HUES48 (cell line): ENCODE measurements at regions not wholly inside any gene's neighbourhood (a gene's known extent, or its start where the extent isn't known, plus 50 kb on each side); places are given as distances from the start of the nearest gene placed in this dataset.
"Not testable (repeated sequence)": the region's sequence is repeated elsewhere in the genome, so short reads cannot be mapped to it uniquely, and the experiment has no call there.

Experiments
- H3K27ac ChIP-seq: one replicate; pipeline ENCODE4 v1.7.0; 2013; ENCODE audit warnings: low read depth, low read length, inconsistent platforms
- H3K27me3 ChIP-seq: 2 replicates; pipeline ENCODE4 v1.6.1; 2013; ENCODE audit warnings: mild to moderate bottlenecking, low read length; ENCODE audit not compliant: control insufficient read depth, insufficient read depth
- H3K36me3 ChIP-seq: 2 replicates; pipeline ENCODE4 v1.6.1; 2013; ENCODE audit warnings: low read length; ENCODE audit not compliant: control insufficient read depth, insufficient read depth
- H3K4me1 ChIP-seq: 2 replicates; pipeline ENCODE4 v1.6.1; 2013; ENCODE audit warnings: mild to moderate bottlenecking, low read length; ENCODE audit not compliant: control insufficient read depth, insufficient read depth
- H3K4me3 ChIP-seq: 2 replicates; pipeline ENCODE4 v1.5.1; 2013; ENCODE audit warnings: mild to moderate bottlenecking, low read depth, low read length
- H3K9ac ChIP-seq: 2 replicates; pipeline ENCODE4 v1.6.1; 2013; ENCODE audit warnings: mild to moderate bottlenecking, low read depth, low read length, moderate library complexity
- H3K9me3 ChIP-seq: 2 replicates; pipeline ENCODE4 v1.6.1; 2013; ENCODE audit warnings: low read length; ENCODE audit not compliant: control insufficient read depth, insufficient read depth

GRCh38 chr5:159800131-159800840, 116.0 kb upstream of the ADRA1B start:
- H3K9me3 ChIP-seq, result no peaks in the 10 kb centered on the region
- H3K36me3 ChIP-seq, result no peaks in the 10 kb centered on the region
- no peak overlapping the region for H3K4me3 ChIP-seq

DNA sequence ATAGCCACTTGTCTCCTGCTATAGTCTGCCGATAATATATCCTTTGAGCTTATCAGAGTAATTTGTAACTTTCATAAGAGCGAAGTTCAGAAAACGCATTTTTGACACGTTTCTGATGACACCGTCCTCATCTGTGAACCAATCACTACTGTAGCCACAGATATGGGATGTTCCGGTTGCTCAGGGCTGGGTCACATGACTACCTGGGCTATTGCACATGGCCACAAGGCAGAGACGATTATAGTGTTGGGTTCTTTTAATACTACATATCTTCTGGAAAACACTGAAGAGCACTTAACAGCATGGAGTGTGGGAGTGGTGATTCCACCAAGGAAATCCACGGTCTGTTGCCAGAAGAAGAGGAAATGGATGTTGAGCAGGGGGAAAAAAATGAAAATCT, 115.0 kb upstream of the ADRA1B start:
- Histone ChIP-seq H3K36me3 (no peaks in the 10 kb centered on the region), H3K9me3 (0 out of 2 replicates have a peak, but pooled peaks cover 2% of the 10 kb centered on the region)

More at GRCh38 chr5:159800131-159800840, 116.0 kb upstream of the ADRA1B start:
- Histone ChIP-seq H3K27me3 (no peaks in the 10 kb centered on the region), H3K4me1 (no peaks in the 10 kb centered on the region), H3K27ac (no peak overlapping the region), H3K9ac (no peak overlapping the region)

DNA sequence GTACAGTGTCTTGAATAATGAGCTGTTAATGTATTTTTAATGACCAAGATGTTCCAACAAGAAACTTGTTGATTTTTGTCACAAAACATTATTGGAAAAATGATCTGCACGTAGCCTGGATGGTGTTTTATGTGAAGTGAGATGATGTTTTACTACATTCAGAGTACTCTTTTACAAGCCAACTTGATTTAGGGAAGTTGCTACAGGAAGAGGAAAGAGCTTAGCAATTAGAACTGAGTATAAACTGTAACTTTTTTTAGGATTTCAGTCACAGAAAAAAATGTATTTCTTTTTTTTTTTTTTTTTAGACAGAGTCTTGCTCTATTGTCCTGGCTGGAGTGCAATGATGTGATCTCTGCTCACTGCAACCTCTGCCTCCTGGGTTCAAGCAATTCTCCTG, 113.6 kb upstream of the ADRA1B start:
- no peak overlapping the region for H3K9ac ChIP-seq
- 0 out of 2 replicates have a peak, but pooled peaks cover 2% of the 10 kb centered on the region for H3K9me3 ChIP-seq
- H3K36me3 ChIP-seq, result no peaks in the 10 kb centered on the region
- no peak overlapping the region for H3K27ac ChIP-seq
- no peaks in the 10 kb centered on the region for H3K4me1 ChIP-seq
- H3K27me3 ChIP-seq, result no peaks in the 10 kb centered on the region
- H3K4me3 ChIP-seq, result no peak overlapping the region

More for the DNA sequence above, 115.0 kb upstream of the ADRA1B start:
- Histone ChIP-seq H3K9ac (no peak overlapping the region), H3K27ac (no peak overlapping the region), H3K4me1 (no peaks in the 10 kb centered on the region), H3K4me3 (no peak overlapping the region), H3K27me3 (no peaks in the 10 kb centered on the region)

DNA sequence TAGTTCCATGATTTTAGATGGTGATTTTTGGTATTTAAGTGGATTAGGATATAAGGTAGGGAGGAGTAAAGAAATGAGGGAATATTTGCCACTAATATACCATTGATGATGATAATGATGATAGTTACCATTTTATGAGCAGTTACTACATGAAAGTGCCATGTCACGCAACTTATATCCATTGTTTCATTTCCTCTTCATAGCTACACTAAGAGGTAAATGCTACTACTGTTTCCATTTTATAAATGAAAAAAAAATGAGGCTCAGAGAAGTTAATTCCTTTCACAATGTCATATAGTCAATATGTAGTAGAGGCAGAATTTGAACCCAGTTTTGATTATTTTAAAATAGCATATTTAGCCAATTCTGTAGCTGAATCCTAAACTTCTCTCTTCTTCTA, 112.2 kb upstream of the ADRA1B start:
- Histone ChIP-seq H3K9me3 (0 out of 2 replicates have a peak, but pooled peaks cover 2% of the 10 kb centered on the region), H3K4me1 (no peaks in the 10 kb centered on the region), H3K27me3 (no peaks in the 10 kb centered on the region), H3K36me3 (no peaks in the 10 kb centered on the region), H3K9ac (no peak overlapping the region), H3K27ac (no peak overlapping the region), H3K4me3 (no peak overlapping the region)

DNA sequence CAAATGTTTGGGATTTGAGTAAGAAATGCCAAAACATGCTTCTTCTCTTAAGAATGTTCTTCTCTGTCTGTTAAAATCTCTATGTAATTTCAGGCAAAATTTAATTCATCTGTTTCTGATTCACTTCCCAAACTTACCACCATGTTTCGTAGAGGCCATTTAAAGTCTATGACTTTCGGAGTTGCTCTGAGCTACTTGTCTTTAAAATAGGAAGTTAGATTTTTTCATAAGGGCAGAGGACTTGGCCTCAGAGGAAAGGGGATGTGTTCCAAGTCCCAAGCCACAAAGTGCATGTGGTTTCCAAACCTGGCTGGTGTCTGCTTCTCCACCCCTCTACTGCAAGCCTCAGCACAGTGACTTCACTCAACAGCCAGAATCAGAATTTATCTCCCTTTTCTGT, 111.3 kb upstream of the ADRA1B start:
- no peaks in the 10 kb centered on the region for H3K36me3 ChIP-seq
- 0 out of 2 replicates have a peak, but pooled peaks cover 2% of the 10 kb centered on the region for H3K9me3 ChIP-seq
- H3K27ac ChIP-seq, result no peak overlapping the region
- no peaks in the 10 kb centered on the region for H3K27me3 ChIP-seq
- H3K9ac ChIP-seq, result no peak overlapping the region
- H3K4me1 ChIP-seq, result no peaks in the 10 kb centered on the region
- H3K4me3 ChIP-seq, result no peak overlapping the region

- not testable (repeated sequence) for H3K9me3 ChIP-seq, H3K27me3 ChIP-seq, H3K9ac ChIP-seq, H3K27ac ChIP-seq, H3K4me1 ChIP-seq, H3K36me3 ChIP-seq, H3K4me3 ChIP-seq
Observed at GRCh38 chr5:159807135-159807534, 109.1 kb upstream of the ADRA1B start.

- H3K9me3 ChIP-seq, result 0 out of 2 replicates have a peak, but pooled peaks cover 2% of the 10 kb centered on the region
- H3K9ac ChIP-seq, result no peak overlapping the region
- no peak overlapping the region for H3K27ac ChIP-seq
- no peaks in the 10 kb centered on the region for H3K36me3 ChIP-seq
- H3K4me3 ChIP-seq, result no peak overlapping the region
- no peaks in the 10 kb centered on the region for H3K27me3 ChIP-seq
- H3K4me1 ChIP-seq, result no peaks in the 10 kb centered on the region
Observed at GRCh38 chr5:159807586-159807985, 108.7 kb upstream of the ADRA1B start.

DNA sequence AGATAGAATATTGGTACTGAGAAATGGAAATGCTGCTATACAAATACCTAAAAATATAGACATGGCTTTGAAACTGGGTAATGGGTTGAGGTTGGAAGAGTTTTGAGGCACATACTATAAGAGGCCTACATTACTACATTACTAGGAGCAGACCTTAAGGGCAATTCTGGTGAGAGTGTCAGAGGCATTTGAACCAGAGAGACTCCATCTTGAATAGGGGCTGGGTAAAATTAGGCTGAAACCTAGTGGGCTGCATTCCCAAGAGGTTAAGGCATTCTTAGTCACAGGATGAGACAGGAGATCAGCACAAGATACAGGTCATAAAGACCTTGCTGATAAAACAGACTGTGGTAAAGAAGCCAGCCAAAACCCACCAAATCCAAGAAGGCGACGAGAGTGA, 104.6 kb upstream of the ADRA1B start:
- Histone ChIP-seq H3K27me3 (no peaks in the 10 kb centered on the region), H3K36me3 (no peaks in the 10 kb centered on the region), H3K4me3 (no peak overlapping the region), H3K4me1 (peaks cover 10% of the 10 kb centered on the region), H3K27ac (no peak overlapping the region), H3K9me3 (no peaks in the 10 kb centered on the region), H3K9ac (no peak overlapping the region)

DNA sequence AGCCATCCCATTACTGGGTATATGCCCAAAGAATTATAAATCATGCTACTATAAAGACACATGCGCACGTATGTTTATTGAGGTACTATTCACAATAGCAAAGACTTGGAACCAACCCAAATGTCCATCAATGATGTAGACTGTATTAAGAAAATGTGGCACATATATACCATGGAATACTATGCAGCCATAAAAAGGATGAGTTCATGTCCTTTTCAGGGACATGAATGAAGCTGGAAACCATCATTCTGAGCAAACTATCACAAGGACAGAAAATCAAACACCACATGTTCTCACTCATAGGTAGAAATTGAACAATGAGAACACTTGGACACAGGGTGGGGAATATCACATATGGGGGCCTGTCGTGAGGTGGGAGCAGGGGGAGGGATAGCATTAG, 103.5 kb upstream of the ADRA1B start:
- H3K4me3 ChIP-seq, H3K9ac ChIP-seq, H3K9me3 ChIP-seq, H3K27me3 ChIP-seq, H3K36me3 ChIP-seq, H3K27ac ChIP-seq: not testable (repeated sequence)
- peaks cover 10% of the 10 kb centered on the region for H3K4me1 ChIP-seq

- H3K27ac ChIP-seq, result no peak overlapping the region
- H3K9ac ChIP-seq, result no peak overlapping the region
- H3K9me3 ChIP-seq, result no peaks in the 10 kb centered on the region
- no peak overlapping the region for H3K4me3 ChIP-seq
- peaks cover 10% of the 10 kb centered on the region for H3K4me1 ChIP-seq
- no peaks in the 10 kb centered on the region for H3K27me3 ChIP-seq
- H3K36me3 ChIP-seq, result no peaks in the 10 kb centered on the region
Observed at GRCh38 chr5:159814222-159814621, 102.1 kb upstream of the ADRA1B start.

GRCh38 chr5:159814805-159815585, 101.3 kb upstream of the ADRA1B start:
- no peak overlapping the region for H3K9ac ChIP-seq
- no peak overlapping the region for H3K27ac ChIP-seq
- no peak overlapping the region for H3K4me3 ChIP-seq
- no peaks in the 10 kb centered on the region for H3K27me3 ChIP-seq
- no peaks in the 10 kb centered on the region for H3K36me3 ChIP-seq
- peaks cover 10% of the 10 kb centered on the region for H3K4me1 ChIP-seq
- H3K9me3 ChIP-seq, result no peaks in the 10 kb centered on the region
